GM21390 (cell line): ENCODE measurements at regions not wholly inside any gene's neighbourhood (a gene's known extent, or its start where the extent isn't known, plus 50 kb on each side); places are given as distances from the start of the nearest gene placed in this dataset.
"Not testable (repeated sequence)": the region's sequence is repeated elsewhere in the genome, so short reads cannot be mapped to it uniquely, and the experiment has no call there.

Experiments used
- ATAC-seq: cut with Tn5 transposase; IDR thresholded peaks from one replicate; pipeline ENCODE4 v1.9.1; 2021; ENCODE audit not compliant: unreplicated experiment

- peak; percentile 43 for ATAC-seq
Measured at GRCh38 chr10:38356527-38356926, 262.4 kb downstream of the ZNF37A start.

- ATAC-seq: not testable (repeated sequence)
Measured at GRCh38 chr10:38362514-38362913, 268.4 kb downstream of the ZNF37A start.

- not testable (repeated sequence) for ATAC-seq
Measured at GRCh38 chr10:38364073-38364472, 269.9 kb downstream of the ZNF37A start.

DNA sequence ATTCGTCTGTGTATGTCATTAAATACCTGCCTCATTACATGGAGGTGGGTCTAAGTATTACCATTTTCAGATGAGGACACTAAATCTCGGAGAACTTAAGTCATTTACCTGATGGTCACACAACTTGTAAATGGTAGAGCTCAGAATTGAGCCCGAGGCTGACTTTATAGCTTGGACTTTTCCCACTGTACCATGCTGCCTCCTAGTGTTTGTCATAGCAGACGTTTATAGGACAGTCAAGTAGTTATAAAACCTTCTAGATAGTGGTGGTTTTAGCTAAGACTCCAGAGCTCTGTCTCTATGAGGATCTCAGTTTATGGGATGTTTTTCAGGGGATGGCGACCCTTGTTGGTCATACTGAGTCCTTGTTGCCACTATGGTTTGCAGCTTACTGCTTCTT is 271.8 kb downstream of the ZNF37A start:
- not testable (repeated sequence) for ATAC-seq

DNA sequence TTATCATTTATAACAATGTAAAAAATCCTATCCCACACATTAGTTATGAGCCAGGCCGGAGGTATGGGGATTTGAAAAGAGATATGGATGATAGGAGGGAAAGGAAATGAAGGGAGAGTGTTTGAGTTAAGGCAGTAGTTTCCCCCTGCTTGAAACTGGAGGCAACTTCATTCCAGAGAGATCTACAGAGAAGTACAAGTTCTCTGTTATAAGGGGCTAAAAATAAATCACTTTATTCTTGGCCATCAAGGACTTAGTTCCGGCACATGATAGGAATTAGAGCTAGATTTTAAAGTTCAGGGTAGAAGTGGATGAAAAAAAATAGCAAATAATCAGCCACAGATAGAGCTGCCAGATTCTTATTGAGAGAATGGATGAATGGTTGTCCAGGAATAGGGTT is 289.7 kb downstream of the ZNF37A start:
- ATAC-seq: not testable (repeated sequence)

- ATAC-seq: not testable (repeated sequence)
Measured at GRCh38 chr10:38386869-38387268, 292.7 kb downstream of the ZNF37A start.

- ATAC-seq: peak; percentile 60
Measured at GRCh38 chr10:38390725-38391124, 296.6 kb downstream of the ZNF37A start.

GRCh38 chr10:38395465-38395864 is 301.3 kb downstream of the ZNF37A start:
- not testable (repeated sequence) for ATAC-seq

- ATAC-seq: not testable (repeated sequence)
Measured at GRCh38 chr10:38396178-38396954, 302.2 kb downstream of the ZNF37A start.

- ATAC-seq: not testable (repeated sequence)
Measured at GRCh38 chr10:38401565-38401964, 307.4 kb downstream of the ZNF37A start.

GRCh38 chr10:38402442-38403346 is 308.6 kb downstream of the ZNF37A start:
- peak; percentile 97 for ATAC-seq

GRCh38 chr10:38403347-38404117 is 309.4 kb downstream of the ZNF37A start:
- not testable (repeated sequence) for ATAC-seq

DNA sequence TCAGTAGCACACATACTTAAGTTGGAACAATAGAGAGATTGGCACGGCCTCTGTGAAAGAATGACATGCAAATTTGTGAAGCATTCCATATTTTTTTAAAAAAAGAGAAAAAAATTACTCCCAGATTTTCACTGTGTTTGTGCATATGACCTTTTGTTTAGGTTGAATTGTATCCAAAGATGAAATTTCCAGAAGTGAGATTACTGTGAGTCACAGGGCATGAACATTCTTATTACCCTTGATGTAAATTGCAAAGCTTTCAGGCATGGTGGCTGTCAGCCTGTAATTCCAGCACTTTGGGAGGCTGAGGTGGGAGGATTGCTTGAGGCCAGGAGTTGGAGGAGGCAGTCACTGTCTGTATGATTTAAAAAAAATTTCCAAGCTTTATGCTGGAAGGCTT is 329.5 kb downstream of the ZNF37A start:
- not testable (repeated sequence) for ATAC-seq

DNA sequence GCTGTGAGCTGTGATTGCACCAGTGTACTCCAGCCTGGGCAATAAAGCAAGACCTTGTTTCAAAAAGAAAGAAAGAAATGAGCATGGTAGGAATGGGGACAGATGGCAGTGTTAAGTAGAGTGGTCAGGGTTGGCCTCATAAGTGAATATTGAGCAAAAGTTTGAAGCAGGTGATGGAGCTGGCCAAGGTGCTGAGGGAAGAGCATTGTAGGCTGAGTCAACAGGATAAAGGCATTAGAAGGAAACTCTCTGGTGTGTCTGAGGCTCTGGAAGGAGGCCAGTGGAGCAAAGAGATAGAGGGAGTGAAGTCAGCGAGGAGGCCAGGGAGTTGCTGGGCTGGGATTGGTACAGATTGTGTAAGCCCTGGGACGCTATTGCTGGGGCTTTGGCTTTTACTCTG is 336.1 kb downstream of the ZNF37A start:
- not testable (repeated sequence) for ATAC-seq

GRCh38 chr10:38437359-38437758 is 343.2 kb downstream of the ZNF37A start:
- ATAC-seq: not testable (repeated sequence)

DNA sequence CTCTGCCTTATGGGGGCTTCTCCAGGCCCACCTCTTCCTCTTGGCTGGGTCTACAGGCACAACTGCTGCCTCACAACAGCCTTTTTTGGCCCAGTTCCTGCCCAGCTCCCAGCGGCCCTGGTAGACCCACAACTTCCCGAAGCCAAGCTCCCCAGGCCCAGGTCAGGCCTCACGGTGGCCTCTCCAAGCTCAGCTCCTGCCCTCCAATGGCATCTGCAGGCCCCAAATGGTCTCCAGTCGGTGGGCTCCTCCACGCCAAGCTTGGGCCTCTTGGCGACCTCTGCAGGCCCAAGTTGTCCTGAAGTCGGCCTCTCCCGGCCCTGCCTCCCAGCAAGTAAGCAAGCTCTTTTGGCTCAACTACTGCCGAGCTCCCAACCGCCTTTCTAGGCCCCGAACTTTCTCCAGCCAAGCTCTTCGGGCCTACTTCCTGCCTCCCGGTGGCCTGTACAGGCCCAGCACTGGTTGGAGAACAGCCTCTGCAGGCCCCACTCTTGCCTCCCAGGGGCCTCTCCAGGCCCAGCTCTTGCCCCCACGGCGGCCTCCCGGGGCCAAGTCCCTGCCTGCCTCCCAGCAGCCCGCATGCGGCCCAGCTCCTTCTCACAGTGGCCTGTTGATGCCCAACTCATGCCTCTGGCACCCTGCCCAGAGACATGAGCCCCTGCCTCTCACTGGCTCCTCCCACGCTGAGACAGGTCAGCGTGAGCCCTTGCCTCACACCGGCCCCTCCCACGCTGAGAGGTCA is 354.6 kb downstream of the ZNF37A start:
- not testable (repeated sequence) for ATAC-seq

DNA sequence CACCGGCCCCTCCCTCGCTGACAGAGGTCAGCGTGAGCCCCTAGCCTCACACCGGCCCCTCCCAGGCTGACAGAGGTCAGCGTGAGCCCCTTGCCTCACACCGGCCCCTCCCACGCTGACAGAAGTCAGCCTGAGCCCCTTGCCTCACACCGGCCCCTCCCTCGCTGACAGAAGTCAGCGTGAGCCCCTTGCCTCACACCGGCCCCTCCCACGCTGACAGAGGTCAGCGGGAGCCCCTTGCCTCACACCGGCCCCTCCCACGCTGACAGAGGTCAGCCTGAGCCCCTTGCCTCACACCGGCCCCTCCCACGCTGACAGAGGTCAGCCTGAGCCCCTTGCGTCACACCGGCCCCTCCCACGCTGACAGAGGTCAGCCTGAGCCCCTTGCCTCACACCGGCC is 355.5 kb downstream of the ZNF37A start:
- ATAC-seq: not testable (repeated sequence)

- not testable (repeated sequence) for ATAC-seq
Measured at GRCh38 chr10:38450372-38451057, 356.4 kb downstream of the ZNF37A start.

DNA sequence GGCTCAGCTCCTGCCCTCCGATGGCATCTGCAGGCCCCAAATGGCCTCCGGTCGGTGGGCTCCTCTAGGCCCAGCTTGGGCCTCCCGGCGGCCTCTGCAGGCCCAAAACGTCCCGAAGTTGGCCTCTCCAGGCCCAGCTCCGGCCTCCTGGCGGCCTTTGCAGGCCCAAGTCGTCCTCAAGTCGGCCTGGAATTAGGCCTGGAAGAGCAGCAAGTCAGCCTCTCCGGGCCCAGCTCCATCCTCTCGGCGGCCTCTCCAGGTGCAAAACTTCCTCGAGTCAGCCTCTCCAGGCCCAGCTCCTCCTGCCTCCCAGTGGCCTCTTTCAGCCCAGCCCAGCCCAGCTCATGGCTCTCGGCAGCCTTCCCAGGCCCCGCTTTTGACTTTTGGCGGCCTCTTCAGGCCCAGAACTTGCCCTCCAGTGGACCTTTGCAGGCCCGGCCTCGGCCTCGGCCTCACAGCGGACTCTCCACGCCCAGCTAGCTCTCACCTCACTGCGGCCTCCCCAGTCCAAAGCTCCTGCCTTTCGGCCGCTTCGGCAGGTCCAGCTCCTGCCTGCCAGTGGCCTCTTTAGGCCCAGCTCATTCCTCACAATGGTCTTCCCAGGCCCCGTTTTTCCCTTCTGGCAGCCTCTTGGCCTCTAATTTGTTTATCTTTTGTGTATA is 357.3 kb downstream of the ZNF37A start:
- not testable (repeated sequence) for ATAC-seq
